Neural cell (in vitro differentiated cells): ENCODE measurements at regions not wholly inside any gene's neighbourhood (a gene's known extent, or its start where the extent isn't known, plus 50 kb on each side); places are given as distances from the start of the nearest gene placed in this dataset.

Experiments
- H2AFZ ChIP-seq: fragments of 200-600, 300-800 bp; sonication (generic), shearing (Covaris generic); 2 replicates; pipeline ENCODE4 v1.6.0; 2014; ENCODE audit warnings: low read depth, mild to moderate bottlenecking, antibody characterized with exemption, low read length, moderate library complexity
- H3F3A ChIP-seq: fragments of 200-600 bp; shearing (Covaris generic); 2 replicates; pipeline ENCODE4 v1.6.1; 2016; ENCODE audit warnings: mild to moderate bottlenecking, moderate library complexity, mixed read lengths, antibody characterized with exemption, low read length; ENCODE audit not compliant: insufficient read depth, poor library complexity, severe bottlenecking
- H3K27ac ChIP-seq: fragments of 200-600, 300-800 bp; sonication (generic), shearing (Covaris generic); 2 replicates; pipeline ENCODE4 v1.5.1; 2014; ENCODE audit warnings: mild to moderate bottlenecking, low read length, moderate library complexity
- H3K27me3 ChIP-seq: fragments of 300-800, 200-600 bp; sonication (generic), shearing (Covaris generic); 2 replicates; pipeline ENCODE4 v1.6.0; 2014; ENCODE audit warnings: mild to moderate bottlenecking, low read depth, low read length, moderate library complexity; ENCODE audit not compliant: insufficient read depth
- H3K36me3 ChIP-seq: fragments of 300-800, 200-600 bp; sonication (generic), shearing (Covaris generic); 2 replicates; pipeline ENCODE4 v1.5.1; 2014; ENCODE audit warnings: mild to moderate bottlenecking, antibody characterized with exemption, low read length, moderate library complexity; ENCODE audit not compliant: insufficient read depth
- H3K4me2 ChIP-seq: fragments of 300-800, 200-600 bp; sonication (generic), shearing (Covaris generic); 2 replicates; pipeline ENCODE4 v1.6.0; 2014; ENCODE audit warnings: mild to moderate bottlenecking, low read length
- H3K4me3 ChIP-seq: fragments of 300-800, 200-600 bp; sonication (generic), shearing (Covaris generic); 2 replicates; pipeline ENCODE4 v1.5.1; 2014; ENCODE audit warnings: mild to moderate bottlenecking, low read length, moderate library complexity
- H3K79me2 ChIP-seq: fragments of 200-600 bp; shearing (Covaris generic); replicated peaks from 2 replicates; pipeline ENCODE4 v1.6.0; 2014; ENCODE audit warnings: mild to moderate bottlenecking, low read length, moderate library complexity; ENCODE audit not compliant: insufficient read depth
- H3K9ac ChIP-seq: fragments of 300-800, 200-600 bp; sonication (generic), shearing (Covaris generic); 2 replicates; pipeline ENCODE4 v1.6.1; 2016; ENCODE audit warnings: mild to moderate bottlenecking, low read length, mixed read lengths
- H3K9me2 ChIP-seq: fragments of 200-600 bp; shearing (Covaris generic); 2 replicates; pipeline ENCODE4 v1.6.1; 2016; ENCODE audit warnings: mild to moderate bottlenecking, low read length, mixed read lengths; ENCODE audit not compliant: insufficient read depth
- H3K9me3 ChIP-seq: fragments of 200-600, 300-800 bp; sonication (generic), shearing (Covaris generic); 2 replicates; pipeline ENCODE4 v1.6.1; 2016; ENCODE audit warnings: mild to moderate bottlenecking, mixed run types, low read length, moderate library complexity, mixed read lengths
- H4K20me1 ChIP-seq: fragments of 200-600 bp; shearing (Covaris generic); 2 replicates; pipeline ENCODE4 v1.6.1; 2016; ENCODE audit warnings: mild to moderate bottlenecking, mixed run types; ENCODE audit not compliant: insufficient read depth
- CTCF ChIP-seq: fragments of 450-650 bp; IDR thresholded peaks from 2 replicates; pipeline ENCODE4 v1.5.1; 2014; ENCODE audit warnings: antibody characterized with exemption, mild to moderate bottlenecking, moderate library complexity; ENCODE audit not compliant: poor library complexity, severe bottlenecking
- EP300 ChIP-seq: fragments of 450-650 bp; conservative IDR thresholded peaks from 2 replicates; pipeline ENCODE4 v1.6.1; 2014; ENCODE audit warnings: antibody characterized with exemption, mild to moderate bottlenecking, moderate library complexity; ENCODE audit not compliant: poor library complexity, severe bottlenecking
- EZH2 ChIP-seq: fragments of 200-600, 300-800 bp; shearing (Covaris generic), sonication (generic); IDR thresholded peaks from 2 replicates; pipeline ENCODE4 v1.6.1; 2014; ENCODE audit warnings: antibody characterized with exemption, low read length, borderline replicate concordance, mild to moderate bottlenecking; ENCODE audit not compliant: insufficient read depth, poor library complexity, severe bottlenecking
- MXI1 ChIP-seq: fragments of 450-650 bp; conservative IDR thresholded peaks from 2 replicates; pipeline ENCODE4 v1.6.1; 2014; ENCODE audit warnings: antibody characterized with exemption, mild to moderate bottlenecking; ENCODE audit not compliant: poor library complexity, severe bottlenecking
- POLR2AphosphoS5 ChIP-seq: IDR thresholded peaks from 2 replicates; pipeline ENCODE4 v1.6.1; 2012
- RAD21 ChIP-seq: fragments of 450-650 bp; conservative IDR thresholded peaks from 2 replicates; pipeline ENCODE4 v1.6.1; 2014; ENCODE audit warnings: antibody characterized with exemption, mild to moderate bottlenecking, moderate library complexity
- REST ChIP-seq: IDR thresholded peaks from 2 replicates; pipeline ENCODE4 v1.6.1; 2012; ENCODE audit warnings: borderline replicate concordance
- SMC3 ChIP-seq: fragments of 450-650 bp; conservative IDR thresholded peaks from 2 replicates; pipeline ENCODE4 v1.6.1; 2014; ENCODE audit warnings: antibody characterized with exemption, mild to moderate bottlenecking, moderate library complexity; ENCODE audit not compliant: poor library complexity
- TAF1 ChIP-seq: IDR thresholded peaks from 2 replicates; pipeline ENCODE4 v1.6.1; 2012; ENCODE audit warnings: low read depth

DNA sequence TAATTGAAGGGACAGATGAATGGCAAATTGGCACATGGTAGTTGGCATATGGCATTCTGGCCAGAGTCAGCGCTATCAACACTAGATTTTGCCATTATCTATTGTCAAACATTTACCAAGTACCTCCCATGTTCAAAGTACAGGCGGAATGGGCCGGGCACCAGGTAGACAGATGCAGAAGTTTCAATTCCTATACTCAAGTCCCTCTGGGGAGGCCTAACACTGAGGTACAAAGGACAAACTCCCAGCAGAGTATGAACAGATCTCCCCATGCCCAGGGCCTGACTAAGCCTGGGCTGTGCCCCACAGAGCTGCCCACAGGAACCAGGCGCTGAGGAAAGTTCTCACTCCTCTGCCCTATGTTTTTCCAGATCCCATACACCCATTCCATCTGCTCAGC lies 257.5 kb upstream of the KLHL29 start:
- no peaks in the 10 kb centered on the region for H3K9me3 ChIP-seq
- H3F3A ChIP-seq, result no peaks in the 10 kb centered on the region
- H3K9me2 ChIP-seq, result no peaks in the 10 kb centered on the region
- H2AFZ ChIP-seq, result no peak overlapping the region
- H3K36me3 ChIP-seq, result no peaks in the 10 kb centered on the region
- H3K27ac ChIP-seq, result no peak overlapping the region
- no peak overlapping the region for H3K9ac ChIP-seq
- no peak overlapping the region for H3K4me3 ChIP-seq
- H3K79me2 ChIP-seq, result no peaks in the 10 kb centered on the region
- no peak overlapping the region for H3K4me2 ChIP-seq
- no peaks in the 10 kb centered on the region for H3K27me3 ChIP-seq
- TF ChIP-seq TAF1, result no peak
- no peak for TF ChIP-seq CTCF
- no peak for TF ChIP-seq MXI1
- no peak for TF ChIP-seq EP300
- TF ChIP-seq EZH2, result no peak
- no peak for TF ChIP-seq RAD21
- no peak for TF ChIP-seq POLR2AphosphoS5
- no peak for TF ChIP-seq REST
- TF ChIP-seq SMC3, result no peak
- H4K20me1 ChIP-seq, result no peaks in the 10 kb centered on the region

- Histone ChIP-seq H3K79me2 (no peaks in the 10 kb centered on the region), H3K9me3 (no peaks in the 10 kb centered on the region), H2AFZ (no peak overlapping the region), H3K9me2 (no peaks in the 10 kb centered on the region), H3K9ac (no peak overlapping the region), H3K27me3 (no peaks in the 10 kb centered on the region), H3F3A (no peaks in the 10 kb centered on the region), H3K4me3 (no peak overlapping the region), H4K20me1 (no peaks in the 10 kb centered on the region), H3K36me3 (no peaks in the 10 kb centered on the region), H3K4me2 (no peak overlapping the region), H3K27ac (no peak overlapping the region)
- no peak for TF ChIP-seq MXI1
- no peak for TF ChIP-seq TAF1
- no peak for TF ChIP-seq RAD21
- no peak for TF ChIP-seq SMC3
- no peak for TF ChIP-seq POLR2AphosphoS5
- TF ChIP-seq EZH2, result no peak
- no peak for TF ChIP-seq EP300
- TF ChIP-seq REST, result no peak
Observed at GRCh38 chr2:23128684-23129292, 256.2 kb upstream of the KLHL29 start.
